GM23248 (cell line): ENCODE measurements at regions not wholly inside any gene's neighbourhood (a gene's known extent, or its start where the extent isn't known, plus 50 kb on each side); places are given as distances from the start of the nearest gene placed in this dataset.

Experiments
- DNase-seq: peaks from one replicate; pipeline ENCODE4 v3.0.0-alpha.2; 2015
- H2AFZ ChIP-seq: fragments of 200-600 bp; sonication (generic); 2 replicates; pipeline ENCODE4 v1.6.1; 2016; ENCODE audit warnings: antibody characterized with exemption
- H3F3A ChIP-seq: fragments of 200-600 bp; sonication (generic); 2 replicates; pipeline ENCODE4 v1.6.1; 2016; ENCODE audit warnings: mild to moderate bottlenecking, antibody characterized with exemption, mixed run types; ENCODE audit not compliant: insufficient read depth
- H3K27ac ChIP-seq: fragments of 200-600 bp; sonication (generic); 2 replicates; pipeline ENCODE4 v1.5.1; 2016; ENCODE audit warnings: mild to moderate bottlenecking
- H3K27me3 ChIP-seq: fragments of 200-600 bp; sonication (generic); replicated peaks from 2 replicates; pipeline ENCODE4 v1.6.1; 2016; ENCODE audit warnings: mild to moderate bottlenecking; ENCODE audit not compliant: insufficient read depth
- H3K36me3 ChIP-seq: fragments of 200-600 bp; sonication (generic); 2 replicates; pipeline ENCODE4 v1.6.1; 2016; ENCODE audit warnings: low read depth, mild to moderate bottlenecking
- H3K4me1 ChIP-seq: fragments of 200-600 bp; sonication (generic); 2 replicates; pipeline ENCODE4 v1.6.1; 2016; ENCODE audit warnings: mild to moderate bottlenecking; ENCODE audit not compliant: insufficient read depth
- H3K4me2 ChIP-seq: fragments of 200-600 bp; sonication (generic); one replicate; pipeline ENCODE4 v1.6.1; 2016; ENCODE audit warnings: mild to moderate bottlenecking; ENCODE audit not compliant: unreplicated experiment
- H3K4me3 ChIP-seq: fragments of 200-600 bp; sonication (generic); 2 replicates; pipeline ENCODE4 v1.5.1; 2016; ENCODE audit warnings: mild to moderate bottlenecking
- H3K79me2 ChIP-seq: fragments of 200-600 bp; sonication (generic); 2 replicates; pipeline ENCODE4 v1.6.1; 2016; ENCODE audit warnings: mild to moderate bottlenecking; ENCODE audit not compliant: insufficient read depth
- H3K9ac ChIP-seq: fragments of 200-600 bp; sonication (generic); 2 replicates; pipeline ENCODE4 v1.6.1; 2016; ENCODE audit warnings: mild to moderate bottlenecking
- H3K9me2 ChIP-seq: fragments of 200-600 bp; sonication (generic); 2 replicates; pipeline ENCODE4 v1.6.1; 2016; ENCODE audit warnings: mixed run types, mild to moderate bottlenecking, moderate library complexity; ENCODE audit not compliant: insufficient read depth
- H3K9me3 ChIP-seq: fragments of 200-600 bp; sonication (generic); one replicate; pipeline ENCODE4 v1.6.1; 2017; ENCODE audit warnings: low read depth
- H4K20me1 ChIP-seq: fragments of 200-600 bp; sonication (generic); 2 replicates; pipeline ENCODE4 v1.6.0; 2016; ENCODE audit not compliant: insufficient read depth
- EZH2 ChIP-seq: fragments of 200-600 bp; sonication (generic); IDR thresholded peaks from 2 replicates; pipeline ENCODE4 v1.6.1; 2018; ENCODE audit warnings: antibody characterized with exemption, mild to moderate bottlenecking; ENCODE audit not compliant: insufficient read depth, poor library complexity, severe bottlenecking
- EZH2phosphoT487 ChIP-seq: fragments of 200-600 bp; sonication (generic); IDR thresholded peaks from 2 replicates; pipeline ENCODE4 v1.6.1; 2018; ENCODE audit warnings: antibody characterized with exemption, moderate library complexity, mild to moderate bottlenecking, low read depth; ENCODE audit not compliant: insufficient read depth
- WGBS, 2 experiments: methylation state at CpG; one replicate each; pipeline ENCODE4 v1.1.6; 2015 to 2017; ENCODE audit warnings: low lambda C conversion rate in 2 of 2, low coverage in 1 of 2; ENCODE audit errors: missing lambda C conversion rate in 2 of 2; 5-methylcytosine and 5-hydroxymethylcytosine counted together
- in situ Hi-C: fragments of 300-500 bp; cut with MboI; formaldehyde crosslinking; loops from 2 replicates; pipeline ENCODE4 v1.15.0; 2020

DNA sequence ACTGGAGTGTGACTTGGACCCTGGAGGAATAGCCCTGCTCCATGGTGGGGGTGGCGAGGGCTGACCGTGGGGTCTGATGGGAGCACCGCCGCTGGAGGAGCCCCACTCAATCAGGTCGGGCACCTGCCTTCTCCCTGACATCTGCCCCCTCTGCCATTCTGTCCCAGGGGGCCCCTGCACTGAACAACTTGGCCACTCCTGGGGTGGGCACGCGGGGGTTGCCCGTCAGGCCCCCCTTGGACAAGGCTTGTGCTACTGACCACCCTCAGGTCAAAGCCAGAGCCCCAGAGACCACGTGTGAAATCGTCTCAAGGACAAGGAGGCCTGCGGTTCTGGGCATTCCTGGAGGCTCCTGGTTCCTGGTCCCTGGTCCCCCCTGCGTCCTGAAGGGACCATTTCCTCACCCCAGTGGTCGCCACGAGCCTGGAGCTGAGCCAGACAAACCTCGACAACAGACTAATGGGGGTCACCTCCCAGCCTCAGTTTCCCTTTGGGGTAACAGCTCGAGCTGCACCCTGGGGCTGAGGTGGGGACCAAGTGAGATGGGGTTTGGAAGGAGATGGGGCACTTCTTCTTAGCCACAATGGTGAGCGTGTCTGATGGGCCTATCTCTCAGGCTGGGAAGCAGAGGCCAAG is 73.4 kb upstream of the RNU6ATAC start:
- no peak for TF ChIP-seq EZH2
- TF ChIP-seq EZH2phosphoT487: no peak
- H3K4me2 ChIP-seq: no peak overlapping the region

DNA sequence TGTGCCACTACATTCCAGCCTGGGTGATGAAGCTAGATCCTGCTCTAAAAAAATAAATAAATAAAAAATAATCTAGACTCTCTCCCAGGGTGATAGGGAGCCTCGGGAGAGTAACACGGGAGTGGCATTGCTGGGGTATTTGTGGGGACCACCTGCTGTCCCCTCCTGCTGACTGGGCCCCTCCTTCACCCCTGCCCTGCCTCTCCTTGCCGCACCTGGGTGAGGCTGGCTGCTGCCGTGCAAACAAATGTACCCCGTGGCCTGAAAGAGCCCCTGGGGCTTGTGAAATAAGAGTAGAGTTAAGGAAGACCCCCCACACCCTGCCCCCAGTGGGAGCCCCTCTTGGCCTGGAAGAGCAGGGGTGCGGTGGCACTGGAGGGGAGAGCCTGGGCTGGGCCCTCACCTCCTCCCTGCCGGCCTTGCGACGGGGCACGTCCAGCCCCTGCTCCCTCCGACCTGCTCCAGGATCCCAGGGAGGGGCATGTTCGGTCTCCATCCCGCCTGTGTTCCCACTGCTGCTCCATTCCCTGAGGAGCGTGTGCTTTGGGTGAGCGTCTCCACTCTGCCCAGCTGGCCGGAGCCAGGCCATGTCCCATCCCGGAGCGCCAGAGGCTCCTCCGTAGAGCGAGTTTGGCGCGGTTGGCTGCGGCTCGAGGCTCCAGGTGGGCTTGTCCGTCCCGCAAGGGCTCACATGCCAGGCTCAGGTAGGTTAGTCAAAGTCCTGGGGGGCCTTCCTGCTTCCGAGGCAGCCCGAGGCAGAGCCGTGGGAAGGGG is 75.0 kb upstream of the RNU6ATAC start:
- Histone ChIP-seq H2AFZ (no peak overlapping the region), H3K4me1 (no peaks in the 10 kb centered on the region), H3K79me2 (no peaks in the 10 kb centered on the region), H3K36me3 (no peaks in the 10 kb centered on the region), H3F3A (no peaks in the 10 kb centered on the region), H3K9ac (no peak overlapping the region), H3K27ac (no peak overlapping the region), H3K9me3 (no peaks in the 10 kb centered on the region), H4K20me1 (no peaks in the 10 kb centered on the region), H3K4me3 (no peak overlapping the region), H3K9me2 (no peaks in the 10 kb centered on the region), H3K27me3 (peaks cover 11% of the 10 kb centered on the region), H3K4me2 (no peak overlapping the region)
- TF ChIP-seq EZH2: no peak
- no peak for TF ChIP-seq EZH2phosphoT487
- in situ Hi-C loops: no loop called here
- no peak for DNase-seq
- 82 to 83% methylated on average over 28 to 29 of the region's 29 CpGs for WGBS, 2 experiments

More for the DNA sequence above, 73.4 kb upstream of the RNU6ATAC start:
- no peak overlapping the region for H3K4me3 ChIP-seq
- no peaks in the 10 kb centered on the region for H3K79me2 ChIP-seq
- H3F3A ChIP-seq: no peaks in the 10 kb centered on the region
- in situ Hi-C loops: no loop called here
- no peak overlapping the region for H2AFZ ChIP-seq
- no peaks in the 10 kb centered on the region for H3K9me3 ChIP-seq
- no peaks in the 10 kb centered on the region for H3K4me1 ChIP-seq
- no peaks in the 10 kb centered on the region for H3K36me3 ChIP-seq
- H4K20me1 ChIP-seq: no peaks in the 10 kb centered on the region
- WGBS, 2 experiments: 57 to 62% methylated on average over 15 to 17 of the region's 17 CpGs
- no peak overlapping the region for H3K27ac ChIP-seq
- no peak overlapping the region for H3K9ac ChIP-seq
- H3K27me3 ChIP-seq: peaks cover 2% of the 10 kb centered on the region; the same call in 1 of the 2 replicates
- H3K9me2 ChIP-seq: no peaks in the 10 kb centered on the region
- DNase-seq: no peak

- Histone ChIP-seq H2AFZ (no peak overlapping the region), H3K27ac (no peak overlapping the region), H3K4me1 (no peaks in the 10 kb centered on the region), H3K4me3 (no peak overlapping the region), H3K79me2 (no peaks in the 10 kb centered on the region), H4K20me1 (no peaks in the 10 kb centered on the region), H3K9me3 (no peaks in the 10 kb centered on the region), H3K4me2 (no peak overlapping the region), H3K36me3 (no peaks in the 10 kb centered on the region), H3K9ac (no peak overlapping the region), H3K27me3 (peaks cover 17% of the 10 kb centered on the region), H3K9me2 (no peaks in the 10 kb centered on the region), H3F3A (no peaks in the 10 kb centered on the region)
- WGBS, 2 experiments: 62 to 70% methylated on average over 7 of the region's 7 CpGs
- DNase-seq: no peak
- TF ChIP-seq EZH2: no peak
- no peak for TF ChIP-seq EZH2phosphoT487
- in situ Hi-C loops: no loop called here
These were observed 75.6 kb upstream of the RNU6ATAC start for GRCh38 chr9:134239939-134240338.

- Histone ChIP-seq H3K9me2 (no peaks in the 10 kb centered on the region), H3K79me2 (no peaks in the 10 kb centered on the region), H3K27ac (no peak overlapping the region), H3K9me3 (no peaks in the 10 kb centered on the region), H3K9ac (no peak overlapping the region), H3K36me3 (no peaks in the 10 kb centered on the region), H4K20me1 (no peaks in the 10 kb centered on the region), H3K27me3 (peaks cover 20% of the 10 kb centered on the region), H3K4me1 (no peaks in the 10 kb centered on the region), H3K4me3 (no peak overlapping the region), H3K4me2 (no peak overlapping the region), H2AFZ (no peak overlapping the region), H3F3A (no peaks in the 10 kb centered on the region)
- no peak for DNase-seq
- 65 to 66% methylated on average over 7 to 10 of the region's 11 CpGs for WGBS, 2 experiments
- no peak for TF ChIP-seq EZH2
- no peak for TF ChIP-seq EZH2phosphoT487
- in situ Hi-C loops: no loop called here
These were observed 76.0 kb upstream of the RNU6ATAC start for GRCh38 chr9:134240361-134240760.
